ENCODE measurements at regions not wholly inside any gene's neighbourhood (a gene's known extent, or its start where the extent isn't known, plus 50 kb on each side); places are given as distances from the start of the nearest gene placed in this dataset.

- no peak overlapping the region for H3K4me3 ChIP-seq
- TF ChIP-seq CTCF (IDR thresholded peaks at IDR 0.05), result no peak
- DNase-seq (ENCODE audit: low spot score), result no peak
- no peak overlapping the region for H3K27ac ChIP-seq
Observed at GRCh38 chr2:51297488-51297887, 265.6 kb upstream of the NRXN1 start.

GRCh38 chr2:51293566-51294200 lies 261.8 kb upstream of the NRXN1 start:
- no peak for TF ChIP-seq CTCF (IDR thresholded peaks at IDR 0.05)
- Histone ChIP-seq H3K4me3 (no peak overlapping the region), H3K27ac (no peak overlapping the region)
- DNase-seq (ENCODE audit: low spot score), result no peak

- no peak for TF ChIP-seq CTCF (IDR thresholded peaks at IDR 0.05)
- Histone ChIP-seq H3K4me3 (no peak overlapping the region), H3K27ac (no peak overlapping the region)
- no peak for DNase-seq (ENCODE audit: low spot score)
Observed at GRCh38 chr2:51291762-51292551, 260.0 kb upstream of the NRXN1 start.

GRCh38 chr2:51290725-51291124 lies 258.8 kb upstream of the NRXN1 start:
- TF ChIP-seq CTCF (IDR thresholded peaks at IDR 0.05), result no peak
- no peak overlapping the region for H3K27ac ChIP-seq
- DNase-seq (ENCODE audit: low spot score), result no peak
- no peak overlapping the region for H3K4me3 ChIP-seq

- DNase-seq (ENCODE audit: low spot score), result no peak
- TF ChIP-seq CTCF (IDR thresholded peaks at IDR 0.05), result no peak
- no peak overlapping the region for H3K4me3 ChIP-seq
- no peak overlapping the region for H3K27ac ChIP-seq
Observed at GRCh38 chr2:51289045-51289444, 257.1 kb upstream of the NRXN1 start.

- no peak overlapping the region for H3K27ac ChIP-seq
- no peak for TF ChIP-seq CTCF (IDR thresholded peaks at IDR 0.05)
- no peak overlapping the region for H3K4me3 ChIP-seq
- DNase-seq (ENCODE audit: low spot score), result no peak
Observed at GRCh38 chr2:51268191-51268590, 236.3 kb upstream of the NRXN1 start.

GRCh38 chr2:51265539-51265938 lies 233.6 kb upstream of the NRXN1 start:
- DNase-seq (ENCODE audit: low spot score), result no peak
- H3K4me3 ChIP-seq, result no peak overlapping the region
- no peak for TF ChIP-seq CTCF (IDR thresholded peaks at IDR 0.05)

More at GRCh38 chr2:51265539-51265938, 233.6 kb upstream of the NRXN1 start:
- no peak overlapping the region for H3K27ac ChIP-seq
